DND-41 (cell line): ENCODE measurements at regions not wholly inside any gene's neighbourhood (a gene's known extent, or its start where the extent isn't known, plus 50 kb on each side); places are given as distances from the start of the nearest gene placed in this dataset.

Source experiments
- CTCF ChIP-seq: IDR thresholded peaks from 2 replicates; pipeline ENCODE4 v1.5.1; 2012; ENCODE audit warnings: borderline replicate concordance, low read length, moderate library complexity, mild to moderate bottlenecking; ENCODE audit not compliant: poor library complexity, severe bottlenecking; ENCODE audit errors: extremely low read depth
- EZH2 ChIP-seq: IDR thresholded peaks from 3 replicates; pipeline ENCODE4 v1.6.1; 2012; ENCODE audit warnings: borderline replicate concordance, low read depth, mild to moderate bottlenecking, moderate library complexity, low read length, inconsistent platforms; ENCODE audit not compliant: severe bottlenecking

DNA sequence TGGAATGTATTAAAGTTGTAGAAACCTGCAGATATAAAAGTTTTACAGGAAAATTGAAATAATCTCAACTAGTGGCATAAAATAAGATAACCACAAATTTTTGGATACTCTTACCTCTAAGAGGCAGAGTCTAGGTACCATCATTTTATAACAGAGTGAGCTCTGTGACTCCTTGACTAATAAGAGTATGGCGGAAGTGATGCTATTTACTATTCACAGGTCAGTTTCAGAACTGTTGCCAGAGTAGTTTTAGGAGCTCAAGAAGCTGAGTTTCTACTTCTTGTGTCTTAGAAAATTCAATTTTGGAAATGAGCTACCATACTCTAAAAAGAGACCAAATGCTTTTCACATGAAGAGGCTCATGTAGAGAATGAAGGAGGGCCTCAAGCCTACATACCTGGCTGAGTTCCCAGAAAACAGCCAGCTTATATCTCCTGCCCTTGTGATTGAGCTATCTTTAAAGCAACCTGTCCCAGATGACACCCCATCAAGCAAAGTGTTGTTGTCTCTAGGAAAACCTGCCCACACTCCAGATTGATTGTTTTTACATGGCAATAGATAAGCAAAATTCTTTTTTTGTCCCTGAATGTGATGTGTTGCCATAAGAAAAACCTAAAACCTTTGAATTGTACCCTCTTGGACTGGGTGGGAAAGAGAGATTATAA is 712.8 kb upstream of the CNTN5 start:
- no peak for TF ChIP-seq EZH2
- no peak for TF ChIP-seq CTCF
